Cerebellar nuclear complex (tissue), 1 donor: ENCODE measurements at regions not wholly inside any gene's neighbourhood (a gene's known extent, or its start where the extent isn't known, plus 50 kb on each side); places are given as distances from the start of the nearest gene placed in this dataset.

Source experiments
- DNase-seq, 2 experiments: peaks; one replicate each; lab custom pipeline; 2025; lab: John Stamatoyannopoulos, UW

GRCh38 chr17:36756695-36757094, 155.3 kb downstream of the MRM1 start:
- DNase-seq = no peak

DNA sequence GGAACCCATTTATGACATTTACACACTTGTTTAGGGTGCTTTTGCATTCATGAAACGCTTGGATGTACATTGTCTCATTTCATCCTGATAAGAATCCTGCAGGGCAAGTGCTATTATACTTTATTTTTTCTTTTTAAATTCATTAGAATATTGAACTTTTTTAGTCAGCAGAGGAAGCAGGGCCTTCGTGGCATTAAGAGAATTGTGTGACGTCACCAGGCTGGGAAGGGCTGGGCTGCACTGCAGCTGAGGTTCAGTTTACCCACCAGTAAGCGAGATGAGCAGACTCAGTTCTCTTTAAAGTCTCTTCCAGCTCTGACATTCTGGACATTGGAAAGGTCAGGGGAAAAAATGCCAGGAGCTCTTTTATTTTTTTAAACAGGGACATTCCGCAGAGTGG, 159.0 kb downstream of the MRM1 start:
- no peak for DNase-seq

- DNase-seq = no peak
These were observed 160.0 kb downstream of the MRM1 start for GRCh38 chr17:36761203-36761950.

DNA sequence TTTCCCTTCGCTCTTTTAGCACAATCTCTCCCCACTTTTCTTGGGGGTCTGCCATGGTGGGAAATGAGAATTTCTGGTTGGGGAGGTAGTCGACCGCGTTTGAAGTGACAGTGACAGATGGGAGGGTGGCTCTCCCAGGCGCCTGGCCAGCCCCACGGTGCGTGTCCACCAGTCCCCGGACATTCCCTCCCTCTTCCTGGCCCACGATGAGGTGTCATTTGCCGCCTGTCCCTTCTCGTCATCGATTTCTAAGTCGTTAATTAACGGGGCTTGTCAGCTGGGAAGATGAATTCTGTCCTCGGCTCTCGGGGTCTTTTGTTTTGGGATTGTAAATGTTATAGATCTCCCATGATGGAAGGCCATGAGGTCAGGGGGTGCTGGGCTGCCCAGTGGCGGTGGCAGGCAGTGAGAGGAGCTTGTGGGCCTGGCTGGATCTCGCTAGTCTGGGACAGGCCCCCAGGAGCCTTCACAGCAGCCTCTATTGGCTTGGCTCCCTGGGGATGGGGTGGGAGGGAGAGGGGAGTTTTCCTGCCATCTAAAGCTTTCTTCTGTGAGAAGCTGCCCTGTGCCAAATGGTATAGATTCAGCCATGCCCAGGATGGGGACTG, 164.2 kb downstream of the MRM1 start:
- DNase-seq = no peak

DNA sequence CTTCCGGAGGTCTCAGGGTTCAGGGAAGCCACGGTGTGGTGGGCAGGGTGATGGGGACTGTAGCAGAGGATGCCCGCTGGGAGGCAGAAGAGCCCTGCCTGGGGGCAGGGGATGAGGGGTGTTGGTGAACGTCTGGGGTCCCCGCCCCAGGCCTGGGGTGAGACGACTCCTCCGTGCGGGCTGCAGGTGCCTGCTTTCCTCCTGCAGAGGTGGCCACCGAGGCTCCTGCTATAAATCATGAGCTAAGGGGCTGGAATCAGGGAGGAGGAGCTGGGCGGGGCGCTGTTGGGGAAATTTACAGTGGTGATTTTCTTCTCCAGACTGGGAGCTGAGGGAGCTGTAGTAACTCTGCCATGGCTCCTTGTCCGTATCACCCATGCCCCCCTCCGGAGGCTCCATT, 167.0 kb downstream of the MRM1 start:
- DNase-seq = no peak

DNA sequence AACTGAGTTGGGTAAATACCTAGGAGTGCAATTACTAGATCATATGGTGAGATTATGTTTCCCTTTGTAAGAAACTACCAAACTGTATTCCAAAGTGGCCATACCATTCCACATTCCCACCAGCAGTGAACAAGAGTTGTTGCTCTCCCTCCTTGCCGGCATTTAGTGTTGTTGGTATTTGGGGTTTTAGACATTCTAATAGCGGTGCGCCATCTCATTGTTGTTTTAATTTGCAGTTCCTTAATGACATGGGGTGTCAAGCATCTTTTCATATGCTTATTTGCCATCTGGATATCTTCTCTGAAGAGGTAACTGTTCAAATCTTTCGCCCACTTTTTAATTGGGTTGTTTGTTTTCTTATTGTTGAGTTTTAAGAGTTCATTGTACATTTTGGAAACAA, 164.2 kb upstream of the LHX1 start:
- DNase-seq = no peak

GRCh38 chr17:36777118-36777517, 160.2 kb upstream of the LHX1 start:
- no peak for DNase-seq

- DNase-seq = no peak
These were observed 158.8 kb upstream of the LHX1 start for GRCh38 chr17:36778448-36778847.

GRCh38 chr17:36779550-36779949, 157.7 kb upstream of the LHX1 start:
- DNase-seq = no peak

DNA sequence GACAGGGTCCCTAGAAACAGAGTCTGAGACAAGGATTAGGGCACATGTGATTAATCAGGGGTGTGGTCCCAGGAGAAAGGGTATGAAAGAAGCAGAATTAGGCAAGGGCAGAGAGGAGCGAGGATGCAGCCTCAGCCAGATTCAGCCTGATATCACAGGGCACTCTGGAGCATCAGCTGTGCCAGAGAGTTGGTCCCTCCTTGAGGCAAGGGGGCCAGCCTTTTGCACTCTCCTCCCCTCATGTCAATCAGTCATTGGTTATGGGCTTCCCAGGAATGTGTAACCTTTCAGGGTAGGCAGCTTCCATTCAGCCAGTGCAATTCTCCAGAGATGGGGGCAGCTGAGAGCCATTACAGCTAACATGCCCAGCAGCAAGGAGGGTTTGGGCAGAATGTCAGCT, 152.6 kb upstream of the LHX1 start:
- DNase-seq = no peak

DNA sequence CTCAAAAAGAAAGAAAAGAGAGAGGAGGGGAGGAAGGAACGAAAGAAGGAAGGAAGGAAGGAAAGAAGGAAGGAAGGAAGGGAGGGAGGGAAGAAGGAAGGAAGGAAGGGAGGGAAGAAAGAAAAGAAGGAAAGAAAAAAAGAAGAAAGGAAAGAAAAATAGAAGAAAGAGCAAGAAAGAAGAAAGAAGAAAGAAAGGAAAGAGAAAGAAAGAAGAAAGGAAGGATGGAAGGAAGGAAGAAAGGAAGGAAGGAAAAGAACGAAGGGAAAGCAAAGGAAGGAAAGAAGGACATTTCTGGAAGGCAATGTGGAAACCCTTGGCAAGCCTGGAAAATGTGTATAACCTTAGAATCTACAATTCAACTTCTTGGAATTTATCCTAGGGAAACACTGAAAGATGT, 150.4 kb upstream of the LHX1 start:
- no peak for DNase-seq

DNA sequence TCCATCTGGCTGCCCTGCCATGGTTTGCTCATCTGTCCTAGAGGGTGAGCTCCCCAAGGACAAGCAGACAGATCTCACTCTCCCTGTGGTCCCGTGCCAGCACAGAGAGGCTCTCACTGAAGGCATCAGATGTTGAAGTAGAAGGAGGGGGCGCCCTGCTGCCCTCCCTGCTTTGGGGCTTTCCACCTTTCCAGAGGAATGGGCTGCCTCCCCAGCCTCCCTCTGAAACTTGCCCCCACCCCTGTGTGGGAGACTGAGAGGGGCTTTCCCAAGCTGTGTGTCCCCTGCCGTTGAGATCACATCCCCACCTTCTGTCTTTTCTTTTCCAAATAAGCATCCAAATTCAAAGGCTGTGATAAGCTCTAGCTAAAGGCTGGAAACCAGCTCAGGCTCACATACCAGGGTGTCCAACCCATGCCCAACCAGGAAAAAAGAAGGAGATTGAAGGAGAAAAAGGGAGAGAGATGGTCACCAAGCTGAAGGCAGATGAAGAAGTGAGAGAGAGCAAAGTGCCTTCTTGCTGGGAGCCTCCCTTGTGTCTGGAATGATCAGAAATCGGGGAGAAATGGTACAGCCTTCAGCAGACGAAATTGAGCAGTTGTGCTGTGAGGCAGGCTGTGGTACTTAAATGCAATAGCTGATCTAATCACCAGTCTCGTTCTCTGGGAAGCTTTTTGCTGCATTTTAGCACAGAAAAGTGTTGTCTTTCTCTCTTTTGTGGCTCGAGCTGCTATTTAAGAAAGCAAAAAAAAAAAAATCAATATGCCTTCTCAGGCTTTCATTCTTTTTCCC, 145.9 kb upstream of the LHX1 start:
- DNase-seq = no peak

- no peak for DNase-seq
These were observed 145.3 kb upstream of the LHX1 start for GRCh38 chr17:36791942-36792475.

DNA sequence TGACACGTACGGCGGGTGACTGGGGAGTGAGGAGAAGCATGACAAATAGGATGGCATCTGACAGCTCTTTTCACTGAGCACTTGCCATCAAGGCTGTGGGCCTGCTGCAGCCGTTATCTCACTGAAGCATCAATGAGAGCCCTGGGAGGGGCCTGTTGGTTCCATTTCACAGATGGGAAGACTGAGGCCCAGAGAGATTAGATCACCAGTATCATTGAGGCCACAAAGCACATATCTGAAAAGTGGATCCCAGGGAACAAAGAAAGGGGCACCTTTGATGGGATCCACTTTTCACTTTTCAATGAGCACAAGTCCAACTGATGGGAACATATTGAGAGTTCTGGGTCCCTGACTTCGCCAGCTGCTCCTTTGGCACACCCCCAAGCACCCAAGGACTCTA, 144.4 kb upstream of the LHX1 start:
- DNase-seq = no peak

DNA sequence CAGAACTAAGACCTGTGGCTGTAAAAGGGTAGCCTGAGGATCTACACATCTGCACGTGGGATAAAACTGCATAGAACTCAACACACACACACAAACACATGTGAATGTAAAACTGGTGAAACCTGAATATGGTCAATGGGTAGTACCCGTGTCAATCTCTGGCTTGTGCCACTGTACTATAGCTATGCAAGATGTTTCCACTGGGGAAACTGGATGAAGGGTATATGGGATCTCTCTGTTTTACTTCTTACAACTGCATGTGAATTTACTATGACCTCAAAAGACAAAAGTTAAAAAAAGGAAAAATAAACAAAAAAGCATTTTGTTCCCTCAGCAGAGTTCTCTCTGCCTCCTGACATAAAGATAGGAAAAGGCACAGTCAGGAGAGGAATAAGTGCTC, 143.3 kb upstream of the LHX1 start:
- no peak for DNase-seq

GRCh38 chr17:36807496-36808179, 129.6 kb upstream of the LHX1 start:
- DNase-seq = no peak

- DNase-seq = no peak
These were observed 129.1 kb upstream of the LHX1 start for GRCh38 chr17:36808180-36808661.

GRCh38 chr17:36812762-36813161, 124.5 kb upstream of the LHX1 start:
- no peak for DNase-seq

DNA sequence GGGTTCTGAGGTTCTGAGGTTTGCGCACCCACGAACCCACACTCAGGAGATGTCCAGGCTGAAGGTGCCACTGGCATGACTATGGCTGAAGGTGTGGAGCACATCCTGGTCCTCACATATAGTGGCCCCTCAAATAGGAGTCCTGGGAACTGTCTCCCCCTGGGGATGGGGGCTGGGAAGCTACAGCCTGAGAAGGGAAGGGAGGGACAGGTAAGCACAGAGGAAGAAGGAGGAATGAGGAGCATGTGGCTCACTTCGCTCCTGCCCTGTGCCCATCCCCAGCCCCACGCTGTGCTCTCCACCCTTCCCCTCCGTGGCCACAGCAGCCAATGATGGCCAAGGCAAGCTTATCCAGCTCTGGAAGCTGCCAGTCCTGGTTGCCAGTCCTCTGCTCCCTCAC, 123.9 kb upstream of the LHX1 start:
- no peak for DNase-seq

DNA sequence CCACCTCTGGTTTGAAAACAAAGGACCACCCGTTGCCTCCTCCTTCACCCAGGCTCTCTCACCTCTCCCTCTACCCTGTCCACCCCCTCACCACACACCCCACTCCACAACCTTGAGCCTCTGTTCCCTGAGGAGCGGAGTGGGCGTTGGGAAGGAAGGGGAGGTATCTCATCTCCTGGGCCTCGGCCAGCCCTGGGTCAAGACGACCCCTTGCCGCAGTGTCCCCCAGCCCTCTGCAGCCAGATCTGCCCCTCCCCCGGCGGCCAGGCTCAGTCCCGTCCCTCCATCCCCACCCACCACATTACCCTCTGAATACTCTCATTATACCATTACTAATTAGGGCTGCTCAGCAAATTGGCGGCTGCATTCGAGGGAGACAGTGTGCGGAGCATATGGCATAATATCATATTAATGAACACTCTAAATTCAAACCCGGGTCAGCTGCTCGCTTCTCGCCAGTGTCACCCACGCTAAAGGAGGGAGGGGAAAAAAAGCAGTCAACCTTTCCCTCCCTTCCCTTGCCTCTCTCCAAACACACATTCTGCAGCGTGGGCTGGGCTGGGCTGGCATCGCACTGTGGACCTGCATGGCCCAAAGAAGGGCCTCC, 123.2 kb upstream of the LHX1 start:
- DNase-seq = no peak

GRCh38 chr17:36814958-36815357, 122.3 kb upstream of the LHX1 start:
- DNase-seq = no peak
